ENCODE measurements at regions not wholly inside any gene's neighbourhood (a gene's known extent, or its start where the extent isn't known, plus 50 kb on each side); places are given as distances from the start of the nearest gene placed in this dataset.

DNA sequence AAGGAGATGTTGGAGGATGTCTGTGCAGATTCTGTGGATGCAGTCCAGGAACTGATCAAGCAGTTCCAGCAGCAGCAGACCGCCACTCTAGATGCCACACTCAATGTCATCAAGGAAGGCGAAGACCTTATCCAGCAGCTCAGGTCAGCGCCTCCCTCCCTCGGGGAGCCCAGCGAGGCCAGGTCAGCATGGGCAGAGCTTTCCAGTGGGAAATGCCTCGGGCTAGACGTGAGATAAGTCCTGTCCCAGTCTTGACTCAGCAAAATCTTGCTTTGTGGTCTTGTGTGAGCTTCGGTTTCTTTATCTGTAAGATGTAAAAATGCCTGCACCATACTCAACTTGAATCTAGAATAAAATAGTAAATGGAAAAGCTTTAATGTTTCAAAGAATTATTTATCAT is 335.1 kb upstream of the UMPS start:
- no peak overlapping the region for H3K4me3 ChIP-seq (ENCODE audit: low read depth, low read length)
- H3K27me3 ChIP-seq (ENCODE audit: control insufficient read depth, insufficient read depth, low read length) = no peaks in the 10 kb centered on the region
- WGBS (ENCODE audit: insufficient coverage) = 91% methylated on average over 7 of the region's 8 CpGs
- DNase-seq (ENCODE audit: low read depth in 4 of 6, low spot score in 6 of 6) = no peak
- H3K36me3 ChIP-seq (ENCODE audit: control insufficient read depth, insufficient read depth, low read length) = peaks cover 7% of the 10 kb centered on the region
- H3K4me1 ChIP-seq (ENCODE audit: control insufficient read depth, insufficient read depth, low read length) = no peaks in the 10 kb centered on the region
- no peak overlapping the region for H3K27ac ChIP-seq (ENCODE audit: low read depth, low read length)
- H3K9me3 ChIP-seq (ENCODE audit: control insufficient read depth, insufficient read depth, low read length) = no peaks in the 10 kb centered on the region

- Histone ChIP-seq H3K27me3 (ENCODE audit: control insufficient read depth, insufficient read depth, low read length) (no peaks in the 10 kb centered on the region), H3K27ac (ENCODE audit: low read depth, low read length) (no peak overlapping the region), H3K36me3 (ENCODE audit: control insufficient read depth, insufficient read depth, low read length) (peaks cover 7% of the 10 kb centered on the region), H3K4me3 (ENCODE audit: low read depth, low read length) (no peak overlapping the region), H3K9me3 (ENCODE audit: control insufficient read depth, insufficient read depth, low read length) (no peaks in the 10 kb centered on the region), H3K4me1 (ENCODE audit: control insufficient read depth, insufficient read depth, low read length) (no peaks in the 10 kb centered on the region)
- peak in 2 of 6 donors; percentile 57 to 69 for DNase-seq (ENCODE audit: low read depth in 4 of 6, low spot score in 6 of 6)
- no CpG with 5 or more reads among the region's 1 CpG for WGBS (ENCODE audit: insufficient coverage)
Observed at GRCh38 chr3:124395584-124396338, 334.5 kb upstream of the UMPS start.

GRCh38 chr3:124396339-124396950 is 333.8 kb upstream of the UMPS start:
- H3K27ac ChIP-seq (ENCODE audit: low read depth, low read length) = no peak overlapping the region
- 58% methylated on average over 3 of the region's 5 CpGs for WGBS (ENCODE audit: insufficient coverage)

DNA sequence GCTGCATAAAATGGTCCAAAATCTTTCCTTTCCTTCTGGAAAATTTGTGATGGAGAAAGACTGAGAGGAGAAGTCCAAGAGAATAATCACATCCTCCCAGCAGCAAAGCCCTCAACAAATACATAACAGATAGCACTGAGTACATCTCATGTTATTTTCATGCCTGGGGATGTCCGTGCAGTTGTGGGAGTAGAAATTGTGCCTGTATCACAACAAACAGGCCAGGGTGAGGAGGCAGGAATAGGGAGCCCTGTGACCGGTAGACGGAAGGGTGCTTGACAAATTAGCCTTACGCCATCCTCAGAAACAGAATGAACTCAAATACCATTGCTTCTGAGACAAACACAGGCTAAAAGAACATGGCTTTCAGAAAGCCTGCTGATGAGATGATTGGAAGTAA is 333.2 kb upstream of the UMPS start:
- H3K9me3 ChIP-seq (ENCODE audit: control insufficient read depth, insufficient read depth, low read length) = no peaks in the 10 kb centered on the region
- no peak for DNase-seq (ENCODE audit: low read depth in 4 of 6, low spot score in 6 of 6)
- no peaks in the 10 kb centered on the region for H3K4me1 ChIP-seq (ENCODE audit: control insufficient read depth, insufficient read depth, low read length)
- no CpG with 5 or more reads among the region's 4 CpGs for WGBS (ENCODE audit: insufficient coverage)
- H3K27me3 ChIP-seq (ENCODE audit: control insufficient read depth, insufficient read depth, low read length) = no peaks in the 10 kb centered on the region
- H3K36me3 ChIP-seq (ENCODE audit: control insufficient read depth, insufficient read depth, low read length) = peaks cover 7% of the 10 kb centered on the region
- H3K27ac ChIP-seq (ENCODE audit: low read depth, low read length) = no peak overlapping the region
- H3K4me3 ChIP-seq (ENCODE audit: low read depth, low read length) = no peak overlapping the region

More at GRCh38 chr3:124396339-124396950, 333.8 kb upstream of the UMPS start:
- no peaks in the 10 kb centered on the region for H3K27me3 ChIP-seq (ENCODE audit: control insufficient read depth, insufficient read depth, low read length)
- H3K4me3 ChIP-seq (ENCODE audit: low read depth, low read length) = no peak overlapping the region
- no peaks in the 10 kb centered on the region for H3K4me1 ChIP-seq (ENCODE audit: control insufficient read depth, insufficient read depth, low read length)
- DNase-seq (ENCODE audit: low read depth in 4 of 6, low spot score in 6 of 6) = no peak
- no peaks in the 10 kb centered on the region for H3K9me3 ChIP-seq (ENCODE audit: control insufficient read depth, insufficient read depth, low read length)
- H3K36me3 ChIP-seq (ENCODE audit: control insufficient read depth, insufficient read depth, low read length) = peaks cover 7% of the 10 kb centered on the region

- no peaks in the 10 kb centered on the region for H3K27me3 ChIP-seq (ENCODE audit: control insufficient read depth, insufficient read depth, low read length)
- no peak overlapping the region for H3K4me3 ChIP-seq (ENCODE audit: low read depth, low read length)
- no peaks in the 10 kb centered on the region for H3K4me1 ChIP-seq (ENCODE audit: control insufficient read depth, insufficient read depth, low read length)
- peaks cover 7% of the 10 kb centered on the region for H3K36me3 ChIP-seq (ENCODE audit: control insufficient read depth, insufficient read depth, low read length)
- WGBS (ENCODE audit: insufficient coverage) = 90% methylated on average over 7 of the region's 7 CpGs
- DNase-seq (ENCODE audit: low read depth in 4 of 6, low spot score in 6 of 6) = no peak
- no peak overlapping the region for H3K27ac ChIP-seq (ENCODE audit: low read depth, low read length)
- no peaks in the 10 kb centered on the region for H3K9me3 ChIP-seq (ENCODE audit: control insufficient read depth, insufficient read depth, low read length)
Observed at GRCh38 chr3:124398594-124398993, 331.7 kb upstream of the UMPS start.

DNA sequence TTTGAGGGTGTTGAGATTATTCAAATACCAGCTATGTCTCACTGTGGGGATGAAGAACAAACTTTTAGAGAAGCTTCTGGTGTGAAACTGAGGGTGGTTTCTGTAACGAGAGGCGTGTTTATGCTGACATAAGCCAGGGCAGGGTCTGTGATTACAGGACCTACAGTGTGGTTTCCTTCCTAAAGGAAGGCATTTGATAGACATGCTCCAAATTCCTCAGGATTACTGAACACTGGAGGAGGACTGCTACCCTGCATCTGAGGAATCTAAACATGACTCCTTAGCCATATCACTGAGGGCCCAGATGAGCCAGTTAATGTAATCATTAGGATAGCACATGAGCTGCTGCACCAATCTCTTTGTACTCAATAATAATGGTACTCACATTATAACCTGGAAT is 328.4 kb upstream of the UMPS start:
- no peaks in the 10 kb centered on the region for H3K9me3 ChIP-seq (ENCODE audit: control insufficient read depth, insufficient read depth, low read length)
- H3K36me3 ChIP-seq (ENCODE audit: control insufficient read depth, insufficient read depth, low read length) = peaks cover 7% of the 10 kb centered on the region
- no peaks in the 10 kb centered on the region for H3K4me1 ChIP-seq (ENCODE audit: control insufficient read depth, insufficient read depth, low read length)
- no peak for DNase-seq (ENCODE audit: low read depth in 4 of 6, low spot score in 6 of 6)
- H3K27ac ChIP-seq (ENCODE audit: low read depth, low read length) = no peak overlapping the region
- H3K27me3 ChIP-seq (ENCODE audit: control insufficient read depth, insufficient read depth, low read length) = no peaks in the 10 kb centered on the region
- no peak overlapping the region for H3K4me3 ChIP-seq (ENCODE audit: low read depth, low read length)
- 100% methylated on average over 2 of the region's 2 CpGs for WGBS (ENCODE audit: insufficient coverage)

DNA sequence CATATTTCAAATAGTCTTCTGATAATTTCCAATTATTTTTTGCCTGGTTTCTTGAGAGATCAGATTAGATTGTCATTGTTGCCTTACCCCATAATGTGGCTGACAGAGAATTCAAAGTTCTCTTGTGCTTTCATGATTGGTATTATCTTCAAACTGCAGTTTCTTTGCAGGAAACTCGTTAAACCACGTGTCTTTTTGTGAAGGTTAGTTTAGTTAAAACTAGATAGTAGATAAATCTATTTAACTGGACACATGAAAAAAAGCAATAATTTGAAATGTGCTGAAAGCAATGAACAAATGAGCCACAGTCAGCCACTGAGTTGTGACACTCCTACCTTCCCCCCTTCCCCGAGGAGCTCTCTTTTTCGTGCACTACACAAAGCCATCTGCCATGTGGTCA is 327.5 kb upstream of the UMPS start:
- Histone ChIP-seq H3K4me1 (ENCODE audit: control insufficient read depth, insufficient read depth, low read length) (no peaks in the 10 kb centered on the region), H3K36me3 (ENCODE audit: control insufficient read depth, insufficient read depth, low read length) (peaks cover 7% of the 10 kb centered on the region), H3K9me3 (ENCODE audit: control insufficient read depth, insufficient read depth, low read length) (no peaks in the 10 kb centered on the region), H3K27ac (ENCODE audit: low read depth, low read length) (no peak overlapping the region), H3K27me3 (ENCODE audit: control insufficient read depth, insufficient read depth, low read length) (no peaks in the 10 kb centered on the region), H3K4me3 (ENCODE audit: low read depth, low read length) (no peak overlapping the region)
- no peak for DNase-seq (ENCODE audit: low read depth in 4 of 6, low spot score in 6 of 6)
- WGBS (ENCODE audit: insufficient coverage) = no CpG with 5 or more reads among the region's 4 CpGs

DNA sequence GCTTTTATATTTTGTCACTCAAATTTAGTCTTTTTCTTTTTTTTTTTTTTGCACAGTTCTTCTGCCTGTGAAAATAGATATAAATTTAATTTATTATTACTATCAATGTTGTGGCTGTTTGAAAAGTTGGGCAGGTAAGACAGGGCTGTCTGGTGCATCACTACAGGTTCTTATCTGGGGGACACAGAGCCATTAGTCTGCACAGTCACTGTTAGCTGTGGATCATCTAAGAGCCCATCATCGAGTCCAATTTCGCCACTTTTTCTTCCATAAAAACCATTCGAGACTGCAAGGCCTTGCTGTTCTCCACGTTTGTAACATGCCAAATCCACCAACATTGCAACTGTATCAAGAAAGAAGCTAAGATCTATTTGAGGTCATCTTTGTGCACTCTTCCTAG is 325.6 kb upstream of the UMPS start:
- no peak for DNase-seq (ENCODE audit: low read depth in 4 of 6, low spot score in 6 of 6)
- no peaks in the 10 kb centered on the region for H3K36me3 ChIP-seq (ENCODE audit: control insufficient read depth, insufficient read depth, low read length)
- no peaks in the 10 kb centered on the region for H3K9me3 ChIP-seq (ENCODE audit: control insufficient read depth, insufficient read depth, low read length)
- WGBS (ENCODE audit: insufficient coverage) = 95% methylated on average over 4 of the region's 4 CpGs
- no peak overlapping the region for H3K27ac ChIP-seq (ENCODE audit: low read depth, low read length)
- H3K4me1 ChIP-seq (ENCODE audit: control insufficient read depth, insufficient read depth, low read length) = no peaks in the 10 kb centered on the region
- no peaks in the 10 kb centered on the region for H3K27me3 ChIP-seq (ENCODE audit: control insufficient read depth, insufficient read depth, low read length)
- no peak overlapping the region for H3K4me3 ChIP-seq (ENCODE audit: low read depth, low read length)

DNA sequence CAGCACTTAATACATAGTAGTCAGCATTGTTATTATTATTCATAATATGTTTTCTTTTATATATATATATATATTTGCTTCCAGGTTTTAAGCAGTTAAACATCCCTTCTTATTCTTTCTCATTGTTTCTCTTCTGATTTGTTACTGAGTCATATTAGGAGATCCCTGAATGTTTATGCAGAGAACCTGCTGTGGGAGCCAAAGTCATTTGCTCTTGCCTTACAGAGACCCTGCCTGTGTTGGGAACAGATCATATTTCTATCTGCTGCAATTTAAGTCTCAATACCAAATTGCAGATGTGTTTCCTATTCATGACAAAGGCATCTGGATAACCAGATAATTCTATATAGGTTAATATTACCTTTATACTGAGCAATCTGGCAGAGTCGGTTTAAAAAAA is 323.0 kb upstream of the UMPS start:
- H3K27ac ChIP-seq (ENCODE audit: low read depth, low read length) = no peak overlapping the region
- H3K4me3 ChIP-seq (ENCODE audit: low read depth, low read length) = no peak overlapping the region
- H3K9me3 ChIP-seq (ENCODE audit: control insufficient read depth, insufficient read depth, low read length) = no peaks in the 10 kb centered on the region
- H3K27me3 ChIP-seq (ENCODE audit: control insufficient read depth, insufficient read depth, low read length) = no peaks in the 10 kb centered on the region
- H3K36me3 ChIP-seq (ENCODE audit: control insufficient read depth, insufficient read depth, low read length) = peaks cover 3% of the 10 kb centered on the region
- no peak for DNase-seq (ENCODE audit: low read depth in 4 of 6, low spot score in 6 of 6)
- H3K4me1 ChIP-seq (ENCODE audit: control insufficient read depth, insufficient read depth, low read length) = no peaks in the 10 kb centered on the region
- WGBS (ENCODE audit: insufficient coverage) = 100% methylated on average over 1 of the region's 1 CpG

DNA sequence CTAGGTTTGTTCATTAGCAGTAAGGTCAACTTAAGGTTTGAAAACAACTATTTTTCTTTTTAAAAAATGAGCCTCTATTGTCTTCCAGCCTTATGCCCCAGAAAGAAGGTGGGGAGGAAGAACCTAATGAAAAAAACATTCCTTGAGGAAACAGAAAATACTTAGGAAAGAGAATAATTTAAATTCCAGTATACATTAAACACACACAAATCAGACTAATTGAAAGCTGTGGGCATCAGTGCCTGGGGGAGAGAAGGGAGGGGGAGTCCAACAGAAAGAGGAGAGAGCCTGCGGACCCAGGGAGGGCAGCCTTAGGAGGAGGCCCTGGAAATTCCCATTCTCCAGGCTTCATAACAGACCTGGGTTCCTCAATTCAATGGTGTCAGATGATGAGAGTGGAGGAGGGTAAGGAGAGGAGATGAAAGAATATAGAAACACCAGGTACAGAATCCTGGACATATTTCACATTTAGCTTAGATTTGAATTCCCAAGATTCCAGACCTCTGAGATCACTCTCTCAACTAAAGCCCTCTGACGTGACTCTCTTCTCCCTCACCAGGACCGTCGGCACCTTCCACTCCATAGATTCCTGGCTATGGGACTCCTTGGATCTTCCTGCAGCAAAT is 320.5 kb upstream of the UMPS start:
- H3K9me3 ChIP-seq (ENCODE audit: control insufficient read depth, insufficient read depth, low read length) = no peaks in the 10 kb centered on the region
- peaks cover 11% of the 10 kb centered on the region for H3K36me3 ChIP-seq (ENCODE audit: control insufficient read depth, insufficient read depth, low read length)
- H3K27ac ChIP-seq (ENCODE audit: low read depth, low read length) = no peak overlapping the region
- WGBS (ENCODE audit: insufficient coverage) = 84% methylated on average over 3 of the region's 4 CpGs
- DNase-seq (ENCODE audit: low read depth in 4 of 6, low spot score in 6 of 6) = no peak
- H3K27me3 ChIP-seq (ENCODE audit: control insufficient read depth, insufficient read depth, low read length) = no peaks in the 10 kb centered on the region
- H3K4me3 ChIP-seq (ENCODE audit: low read depth, low read length) = no peak overlapping the region
- no peaks in the 10 kb centered on the region for H3K4me1 ChIP-seq (ENCODE audit: control insufficient read depth, insufficient read depth, low read length)
